HG03432 (cell line): ENCODE measurements at regions not wholly inside any gene's neighbourhood (a gene's known extent, or its start where the extent isn't known, plus 50 kb on each side); places are given as distances from the start of the nearest gene placed in this dataset.

Experiments used
- ATAC-seq: cut with Tn5 transposase; IDR thresholded peaks from one replicate; pipeline ENCODE4 v1.9.1; 2021; ENCODE audit warnings: mild to moderate bottlenecking, moderate library complexity; ENCODE audit not compliant: unreplicated experiment

DNA sequence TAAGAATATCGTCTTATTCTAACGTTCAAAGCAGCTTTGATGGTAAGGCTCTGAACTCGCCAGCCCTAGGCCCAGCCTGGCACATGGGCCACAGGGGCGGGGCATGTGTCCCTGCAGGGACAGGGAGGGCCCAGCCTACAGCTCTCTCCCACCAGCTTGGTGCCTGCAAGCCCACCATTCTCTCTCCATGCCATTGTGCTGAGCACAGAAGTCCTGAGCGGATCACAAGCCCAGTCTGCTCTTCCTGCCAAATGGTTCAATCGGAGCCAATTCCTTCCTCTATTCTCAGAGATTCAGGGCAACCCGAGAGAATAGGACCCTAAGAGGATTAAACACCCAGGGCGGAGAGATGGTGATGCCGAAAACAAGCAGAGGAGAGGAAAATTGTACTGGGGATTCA lies 50.3 kb upstream of the APCDD1 start:
- no peak for ATAC-seq
